ENCODE measurements at regions not wholly inside any gene's neighbourhood (a gene's known extent, or its start where the extent isn't known, plus 50 kb on each side); places are given as distances from the start of the nearest gene placed in this dataset.

DNA sequence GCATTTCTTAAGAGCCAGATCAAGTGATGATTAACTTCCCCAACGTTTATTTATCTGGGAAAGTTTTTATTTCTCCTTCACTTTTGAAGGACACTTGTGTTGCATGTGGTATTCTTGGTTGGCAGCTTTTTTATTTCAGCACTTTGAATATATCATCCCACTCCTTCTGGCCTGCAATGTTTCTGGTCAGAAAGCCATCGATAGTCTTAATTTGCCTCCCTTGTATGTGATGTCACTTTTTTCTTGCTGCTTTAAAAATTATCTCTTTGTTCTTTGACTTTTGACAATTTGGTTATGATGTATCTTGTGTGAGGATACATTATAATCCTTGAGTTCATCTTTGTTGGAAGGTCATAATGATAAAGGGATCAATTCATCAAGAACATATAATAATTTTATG lies 503.2 kb downstream of the OTOL1 start:
- no peak for DNase-seq (ENCODE audit: low read depth in 2 of 2)

DNA sequence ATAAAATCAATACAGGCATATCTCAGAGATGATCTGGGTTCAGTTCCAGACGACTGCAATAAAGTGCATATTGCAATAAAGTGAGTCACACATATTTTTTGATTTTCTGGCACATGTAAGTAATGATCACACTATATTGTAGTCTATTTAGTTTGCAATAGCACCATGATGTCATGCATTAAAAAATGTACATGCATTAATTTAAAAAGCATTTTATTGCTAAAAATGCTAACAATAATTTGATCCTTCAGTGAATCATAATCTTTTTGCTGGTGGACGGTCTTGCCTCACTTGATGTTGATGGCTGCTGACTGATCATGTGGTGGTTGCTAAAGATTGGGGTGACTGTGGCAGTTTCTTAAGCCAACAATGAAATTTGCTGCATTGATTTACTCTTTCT lies 511.1 kb downstream of the OTOL1 start:
- no peak for DNase-seq (ENCODE audit: low read depth in 2 of 2)

DNA sequence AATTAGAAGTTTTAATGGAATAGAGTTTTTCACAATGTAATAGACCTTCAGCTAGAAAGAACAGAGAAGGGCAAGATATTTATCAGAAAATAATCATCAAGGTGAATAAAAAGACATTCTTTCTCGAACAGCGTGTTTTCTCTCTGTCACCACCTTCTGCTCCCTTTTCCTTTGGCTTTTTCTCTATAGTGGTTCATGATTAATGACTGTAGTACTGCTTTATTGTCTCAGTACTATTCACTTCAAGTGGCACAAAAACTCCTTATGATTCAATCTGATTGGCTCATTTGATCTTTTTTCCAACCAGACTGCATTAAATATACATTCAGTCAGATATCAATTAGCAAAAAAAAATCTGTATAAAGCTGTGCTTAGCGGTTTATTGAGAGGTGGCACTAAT lies 516.0 kb downstream of the OTOL1 start:
- no peak for DNase-seq (ENCODE audit: low read depth in 2 of 2)

DNA sequence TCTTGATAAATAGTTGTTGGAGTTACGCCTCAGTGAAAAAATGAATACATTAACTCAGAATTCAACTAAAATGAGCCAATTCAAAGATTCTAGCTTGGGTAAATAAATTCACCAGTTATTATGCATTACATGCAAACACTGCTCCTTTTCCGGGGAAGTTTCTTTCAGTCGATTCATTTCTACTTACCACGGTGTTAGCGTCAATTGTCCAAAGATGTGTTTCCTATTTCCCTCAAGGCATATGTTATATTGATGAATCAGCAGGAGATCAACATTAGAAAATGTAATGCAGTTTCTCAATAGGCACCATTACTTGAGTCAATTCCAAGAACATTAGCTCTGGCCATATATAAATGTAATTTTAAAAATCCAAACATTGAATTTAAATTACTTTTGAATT lies 517.7 kb downstream of the OTOL1 start:
- no peak for DNase-seq (ENCODE audit: low read depth in 2 of 2)

DNA sequence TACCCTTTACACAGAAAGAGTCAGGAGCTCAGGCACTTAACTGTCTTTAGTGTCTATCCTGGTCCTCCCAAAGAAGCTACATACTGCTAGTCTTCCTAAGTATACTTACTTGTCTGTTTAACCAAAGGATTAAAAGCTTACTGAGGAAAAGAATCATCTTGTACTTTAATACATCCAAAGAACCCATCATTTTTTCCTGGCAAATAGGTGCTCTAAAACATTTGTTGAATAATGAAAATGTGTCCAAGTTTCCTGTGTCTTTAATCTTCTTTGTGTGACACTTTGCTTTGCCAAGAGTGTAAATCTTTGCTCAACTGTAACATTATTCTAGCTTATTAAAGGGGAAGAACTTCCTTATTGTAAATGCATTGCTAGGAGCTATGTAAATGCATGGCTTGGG lies 519.2 kb downstream of the OTOL1 start:
- no peak for DNase-seq (ENCODE audit: low read depth in 2 of 2)

DNA sequence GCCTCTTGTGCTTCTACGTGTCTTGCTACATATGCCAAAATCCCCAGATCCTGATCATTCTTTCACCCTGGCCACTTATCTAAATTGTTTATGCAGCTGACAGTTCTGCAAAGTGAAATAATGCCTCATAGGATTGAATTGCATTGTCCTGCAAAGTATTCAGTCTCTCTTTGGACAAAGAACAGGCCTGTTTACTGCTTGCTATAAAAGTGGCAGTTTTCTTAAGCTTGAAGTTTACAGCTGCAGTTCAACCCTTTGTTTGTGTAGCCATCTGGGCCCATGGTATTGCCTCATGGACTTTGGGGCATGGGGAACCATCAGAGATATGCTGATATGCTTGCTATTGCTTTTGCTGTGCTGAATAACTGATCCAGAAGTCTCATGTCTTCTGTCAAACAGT lies 523.2 kb downstream of the OTOL1 start:
- no peak for DNase-seq (ENCODE audit: low read depth in 2 of 2)

DNA sequence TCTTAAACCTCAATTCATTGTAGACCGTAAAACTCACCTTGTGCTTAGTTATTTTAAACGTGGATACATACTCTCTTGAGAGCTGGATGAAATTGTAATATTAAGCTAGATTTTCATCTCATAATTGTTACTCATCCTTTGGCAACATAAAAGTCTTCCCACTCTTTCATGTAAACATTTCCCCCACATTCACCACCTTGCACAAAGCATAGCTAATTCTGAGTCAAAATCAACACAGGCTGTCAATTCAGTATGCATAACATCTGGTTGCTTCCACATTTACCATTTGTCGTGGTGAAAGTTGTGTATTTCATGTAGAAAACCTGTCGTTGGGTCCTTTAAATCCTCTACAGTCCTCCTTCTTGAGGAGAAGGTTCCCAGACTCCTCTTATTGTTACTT lies 524.6 kb downstream of the OTOL1 start:
- DNase-seq (ENCODE audit: low read depth in 2 of 2), result no peak

DNA sequence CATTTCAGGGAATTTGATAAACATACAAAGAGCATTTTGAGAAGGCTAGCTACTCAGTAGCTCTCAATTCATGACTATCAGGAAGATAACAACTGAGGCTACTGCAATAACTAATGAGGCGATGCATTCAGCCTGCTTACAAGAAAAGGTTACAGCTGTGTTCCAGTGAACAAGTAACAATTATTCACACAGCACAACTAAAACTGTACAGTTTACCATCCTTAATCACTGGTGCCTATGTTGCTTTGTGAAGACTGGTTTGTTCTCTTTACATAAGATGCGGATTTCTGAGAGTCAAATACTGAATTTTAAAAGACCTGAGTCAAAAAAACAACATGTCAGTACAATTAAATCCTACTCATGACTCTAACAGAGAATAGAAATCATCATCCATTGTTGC lies 526.3 kb downstream of the OTOL1 start:
- no peak for DNase-seq (ENCODE audit: low read depth in 2 of 2)

DNA sequence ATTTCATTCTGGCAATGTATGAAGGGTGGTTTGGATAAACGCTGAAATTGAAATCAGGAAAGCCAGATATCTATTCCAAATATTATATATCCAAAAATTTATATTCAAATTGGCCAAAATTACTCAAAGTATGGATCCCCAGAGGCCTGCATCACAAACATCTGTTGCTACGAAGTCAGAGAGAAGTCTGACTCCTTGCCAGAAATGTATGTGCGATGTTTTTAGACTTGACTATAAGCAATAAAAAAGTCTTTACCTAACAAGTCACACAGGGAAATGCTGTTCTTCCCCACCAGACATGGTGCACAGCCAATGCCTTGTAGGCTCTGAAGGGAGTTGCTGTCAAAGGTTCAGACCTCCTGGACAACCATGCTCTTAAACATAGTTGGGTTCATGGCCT lies 533.1 kb downstream of the OTOL1 start:
- DNase-seq (ENCODE audit: low read depth in 2 of 2), result no peak

DNA sequence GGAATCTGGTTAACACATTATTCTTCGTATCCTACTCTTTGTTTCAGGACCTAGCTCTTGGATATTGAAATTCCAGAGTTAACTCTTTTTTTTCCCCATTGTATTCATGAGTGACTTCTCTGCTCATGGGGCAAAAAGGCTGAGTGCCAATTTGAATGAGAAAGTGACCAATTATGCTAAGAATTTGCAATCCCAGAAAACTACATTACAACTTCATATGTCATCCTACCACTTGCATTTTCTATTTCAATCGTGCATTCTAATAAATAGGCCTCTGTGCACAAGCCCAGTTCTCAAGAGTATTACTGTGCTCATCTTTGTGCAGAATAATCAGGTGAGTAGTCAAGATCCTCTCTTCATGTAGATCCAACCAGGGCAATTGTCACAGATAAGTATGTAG lies 537.8 kb downstream of the OTOL1 start:
- DNase-seq (ENCODE audit: low read depth in 2 of 2), result no peak

DNA sequence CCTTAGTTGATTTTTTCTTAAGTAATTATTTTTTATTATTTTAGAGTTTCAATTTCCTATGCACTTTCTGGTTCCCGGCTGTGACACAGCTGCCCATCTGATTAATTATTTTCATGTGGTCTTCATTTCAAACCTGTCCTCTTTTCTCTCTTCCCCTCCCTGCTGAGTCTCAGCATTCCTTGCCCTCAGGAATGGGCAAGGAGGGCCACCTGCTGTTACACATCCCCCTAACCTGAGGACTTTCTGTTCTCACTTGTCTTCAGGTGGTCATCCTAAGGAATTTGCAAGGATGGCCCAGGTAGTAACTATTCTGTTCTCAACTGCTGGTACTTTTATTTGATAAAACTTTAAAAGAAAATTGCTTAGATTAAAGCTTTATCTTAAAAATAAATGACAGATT lies 545.0 kb downstream of the OTOL1 start:
- no peak for DNase-seq (ENCODE audit: low read depth in 2 of 2)

DNA sequence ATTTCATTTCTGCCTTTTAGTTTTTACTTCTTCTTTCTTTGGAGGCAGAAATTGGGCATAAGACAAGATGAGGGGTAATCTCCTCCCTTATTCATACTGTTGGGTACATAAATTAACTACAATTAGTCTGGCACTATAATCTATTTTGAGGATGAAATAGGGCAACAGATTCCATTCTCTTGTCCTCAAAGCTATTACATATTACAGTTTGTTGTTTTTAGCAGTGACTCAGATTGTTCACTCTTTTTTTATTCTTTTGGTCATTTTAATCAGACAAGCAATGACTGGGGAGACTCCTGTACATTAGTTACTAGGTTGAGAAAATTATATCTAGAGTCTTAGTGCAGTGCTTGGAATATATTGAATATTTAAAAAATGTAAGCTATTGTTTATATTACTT lies 556.0 kb downstream of the OTOL1 start:
- DNase-seq (ENCODE audit: low read depth in 2 of 2), result no peak

DNA sequence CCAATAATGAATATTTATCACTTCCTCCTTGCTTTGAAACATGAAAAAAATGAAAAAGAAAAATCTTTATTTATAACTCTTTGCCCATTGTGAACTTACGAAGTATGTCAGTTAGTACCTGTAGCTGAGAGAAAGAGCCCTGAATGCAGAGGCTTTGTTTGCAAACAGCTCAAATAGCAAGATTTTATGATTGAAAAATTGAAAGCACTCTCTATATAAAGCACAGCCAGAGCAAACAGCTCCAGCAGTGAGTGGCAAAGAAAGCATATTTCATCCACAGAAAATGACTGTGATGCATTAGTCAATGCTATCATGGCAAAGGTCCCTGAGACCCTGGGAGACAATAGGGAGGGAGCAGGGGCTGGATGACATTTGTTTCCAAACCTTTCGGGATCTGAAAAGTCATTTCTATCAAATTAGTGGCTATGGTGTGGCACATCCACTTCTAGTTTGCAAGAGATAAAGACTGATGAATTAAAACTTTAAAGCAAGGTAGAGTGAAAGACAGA lies 576.1 kb downstream of the OTOL1 start:
- no peak for DNase-seq (ENCODE audit: low read depth in 2 of 2)

DNA sequence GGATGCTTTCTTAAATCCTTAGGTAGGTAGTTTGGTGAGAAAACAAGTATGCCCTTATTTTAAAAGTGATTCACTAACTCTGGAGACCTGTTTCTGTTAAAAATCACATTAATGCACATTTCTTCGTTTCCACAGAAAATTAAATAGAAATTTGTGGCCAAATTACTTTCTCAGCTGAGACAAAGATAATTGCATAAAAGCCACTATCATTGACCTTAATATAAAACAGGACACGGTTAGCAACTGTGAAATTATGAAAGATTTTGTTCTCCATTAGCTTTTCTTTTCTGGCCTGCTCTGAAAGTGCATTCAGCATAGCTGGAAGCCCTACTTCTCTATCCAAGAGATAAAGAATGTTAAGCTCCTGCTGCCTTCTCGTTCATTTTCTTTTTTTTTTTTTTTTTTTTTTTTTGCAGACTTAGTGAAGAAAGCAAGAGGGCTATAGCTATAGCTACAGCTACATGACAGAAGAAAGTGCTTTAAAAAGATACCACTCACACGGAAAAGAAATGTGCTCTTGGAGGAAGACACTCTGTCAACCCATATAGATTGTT lies 576.9 kb downstream of the OTOL1 start:
- no peak for DNase-seq (ENCODE audit: low read depth in 2 of 2)

DNA sequence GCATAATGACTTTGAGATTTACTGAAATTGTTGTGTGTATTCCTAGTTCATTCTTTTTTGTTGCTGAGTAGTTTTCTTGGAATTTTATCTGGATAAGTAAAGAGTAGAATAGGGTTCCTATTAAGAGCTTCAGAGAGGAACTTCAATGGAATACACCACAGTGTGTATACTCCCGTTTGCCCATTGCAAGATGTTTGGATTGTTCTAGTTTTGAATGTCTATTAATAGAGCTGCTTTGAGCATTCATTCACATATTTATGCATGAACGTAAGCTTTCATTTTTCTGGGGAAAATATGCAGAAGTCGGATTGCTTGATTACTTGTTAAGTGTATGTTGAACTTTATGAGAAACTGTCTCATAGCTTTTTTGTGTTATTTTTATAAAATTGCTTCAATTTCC lies 580.5 kb downstream of the OTOL1 start:
- no peak for DNase-seq (ENCODE audit: low read depth in 2 of 2)

DNA sequence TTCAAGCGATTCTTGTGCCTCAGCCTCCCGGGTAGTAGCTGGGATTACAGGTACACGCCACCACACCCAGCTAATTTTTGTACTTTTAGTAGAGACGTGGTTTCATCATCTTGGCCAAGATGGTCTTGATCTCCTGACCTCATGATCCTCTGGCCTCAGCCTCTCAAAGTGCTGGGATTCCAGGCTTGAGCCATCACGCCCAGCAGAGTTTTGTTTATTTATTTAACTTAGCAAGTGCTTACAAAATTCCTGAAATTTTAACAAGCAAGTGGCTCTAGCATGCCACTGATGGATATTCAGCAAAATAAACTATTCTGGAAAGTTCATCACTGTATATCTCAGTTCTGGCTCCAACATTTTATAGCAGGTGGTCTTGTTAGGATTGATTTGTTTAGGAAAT lies 585.9 kb downstream of the OTOL1 start:
- no peak for DNase-seq (ENCODE audit: low read depth in 2 of 2)

DNA sequence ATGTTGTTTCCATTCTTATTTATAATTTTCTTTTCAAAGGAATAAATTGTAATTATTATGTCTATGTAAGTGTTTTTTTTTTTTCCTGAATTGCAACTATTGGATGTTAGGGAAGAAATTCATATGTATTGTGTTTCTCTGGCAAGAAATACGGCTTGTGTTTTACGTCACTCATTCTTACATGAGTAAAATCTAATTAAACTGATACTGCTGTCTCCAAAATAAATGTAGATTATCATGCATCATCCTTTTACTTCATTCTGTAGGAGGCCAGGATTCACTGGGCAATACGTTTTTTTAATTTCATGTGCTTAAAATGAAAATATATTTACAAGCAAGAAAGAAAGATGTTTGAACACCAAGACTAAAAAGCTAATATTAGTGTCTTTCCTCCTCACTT lies 590.8 kb downstream of the OTOL1 start:
- no peak for DNase-seq (ENCODE audit: low read depth in 2 of 2)

DNA sequence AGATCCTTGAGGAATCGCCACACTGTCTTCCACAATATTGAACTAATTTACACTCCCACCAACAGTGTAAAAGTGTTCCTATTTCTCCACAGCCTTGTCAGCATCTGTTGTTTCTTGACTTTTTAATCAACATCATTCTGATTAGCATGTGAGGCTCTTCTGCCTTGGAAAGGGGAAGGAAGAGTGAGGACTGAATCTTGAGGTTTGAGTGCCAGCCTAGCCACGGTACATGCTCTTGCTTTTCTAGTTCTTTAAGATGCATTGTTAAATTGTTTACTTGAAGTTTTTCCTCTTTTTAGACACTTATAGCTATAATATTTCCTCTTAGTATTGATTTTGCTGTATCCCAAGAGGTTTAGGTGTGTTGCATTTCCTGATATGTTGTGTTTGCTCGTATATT lies 596.1 kb downstream of the OTOL1 start:
- DNase-seq (ENCODE audit: low read depth in 2 of 2), result no peak

DNA sequence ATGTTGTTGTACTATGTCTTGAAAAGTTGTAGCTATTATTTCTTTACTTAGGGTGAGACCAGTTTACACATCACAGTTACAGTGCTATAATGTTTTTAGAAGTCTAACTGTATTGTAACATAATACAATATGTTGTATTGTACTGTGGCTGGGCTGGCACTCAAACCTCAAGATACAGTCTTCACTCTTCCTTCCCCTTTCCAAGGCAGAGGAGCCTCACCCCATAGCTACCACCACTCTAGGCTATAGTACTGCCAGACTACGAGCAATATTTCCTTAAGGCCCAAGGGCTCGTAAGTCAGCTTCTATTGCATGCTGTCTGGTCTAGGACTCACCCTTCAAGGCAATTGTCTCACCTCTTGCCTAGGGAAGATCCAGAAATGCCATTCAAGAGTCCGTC lies 597.7 kb downstream of the OTOL1 start:
- no peak for DNase-seq (ENCODE audit: low read depth in 2 of 2)

DNA sequence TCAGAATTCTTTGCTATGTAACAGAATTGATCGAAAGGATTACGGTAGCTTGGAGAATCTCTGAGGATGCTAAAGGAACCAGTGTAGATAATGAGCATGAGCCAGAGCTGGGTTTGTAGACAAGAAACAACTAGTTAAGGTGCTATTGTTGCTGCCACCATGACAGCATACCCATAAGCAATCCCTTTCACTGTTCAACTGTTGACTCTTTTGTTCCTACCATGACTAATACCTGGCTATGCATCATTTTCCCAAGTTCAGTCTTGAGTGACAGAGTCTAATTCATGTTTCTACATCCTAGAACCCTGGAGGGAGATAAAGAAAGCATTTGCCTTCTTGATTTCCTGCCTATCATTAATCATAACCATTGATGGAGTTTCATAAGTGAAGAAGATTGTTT lies 600.3 kb downstream of the OTOL1 start:
- no peak for DNase-seq (ENCODE audit: low read depth in 2 of 2)

DNA sequence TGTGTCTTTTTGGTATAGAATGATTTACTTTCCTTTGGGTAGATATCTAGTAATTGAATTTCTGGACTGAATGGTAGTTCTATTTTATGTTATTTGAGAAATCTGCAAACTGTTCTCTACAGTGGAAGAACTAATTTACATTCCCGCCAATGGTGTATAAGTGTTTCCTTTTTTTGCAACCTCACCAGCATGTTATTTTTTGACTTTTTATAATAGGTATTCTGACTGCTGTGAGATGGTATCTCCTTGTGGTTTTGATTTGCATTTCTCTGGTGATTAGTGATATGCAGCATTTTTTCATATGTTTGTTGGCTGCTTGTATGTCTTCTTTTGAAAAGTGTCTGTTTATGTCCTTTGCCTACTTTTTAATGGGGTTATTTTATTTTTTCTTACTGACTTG lies 607.2 kb downstream of the OTOL1 start:
- DNase-seq (ENCODE audit: low read depth in 2 of 2), result no peak

DNA sequence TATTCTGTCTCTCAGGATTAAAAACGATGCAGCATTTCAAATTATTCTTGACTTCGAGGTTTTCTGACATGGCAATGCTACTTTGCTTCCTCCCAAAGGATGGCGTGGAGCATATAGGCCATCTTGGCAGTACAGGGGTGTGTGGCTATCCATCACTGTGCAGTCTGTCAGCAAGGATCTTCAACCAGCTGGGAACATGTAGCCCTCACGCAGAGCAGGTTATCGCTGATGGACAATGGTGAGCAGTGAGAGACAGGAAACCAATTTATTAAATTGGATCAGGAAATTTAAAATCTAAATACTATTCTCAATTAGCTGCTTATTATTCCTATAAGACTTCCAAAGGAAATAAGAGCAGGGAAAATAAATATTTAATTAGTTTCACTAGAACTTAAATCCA lies 615.3 kb downstream of the OTOL1 start:
- no peak for DNase-seq (ENCODE audit: low read depth in 2 of 2)

DNA sequence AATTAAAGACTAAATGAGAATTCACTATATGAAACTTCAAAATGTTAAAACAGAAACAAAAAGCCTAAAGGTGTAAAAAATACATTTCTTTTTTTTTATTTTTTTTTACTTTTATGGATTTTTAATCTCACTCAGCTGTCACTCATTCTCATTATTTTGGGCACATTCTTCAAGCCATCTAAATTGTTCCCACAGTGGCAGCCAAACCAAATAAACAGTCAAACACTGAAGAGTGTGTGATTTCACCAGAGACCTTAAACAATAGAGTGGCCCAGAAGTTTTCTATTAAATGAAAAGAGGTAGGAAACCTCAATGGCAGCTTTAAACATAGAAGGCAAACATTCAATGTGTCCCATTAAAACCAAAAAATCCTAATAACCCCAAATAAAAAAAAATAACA lies 616.1 kb downstream of the OTOL1 start:
- DNase-seq (ENCODE audit: low read depth in 2 of 2), result no peak

DNA sequence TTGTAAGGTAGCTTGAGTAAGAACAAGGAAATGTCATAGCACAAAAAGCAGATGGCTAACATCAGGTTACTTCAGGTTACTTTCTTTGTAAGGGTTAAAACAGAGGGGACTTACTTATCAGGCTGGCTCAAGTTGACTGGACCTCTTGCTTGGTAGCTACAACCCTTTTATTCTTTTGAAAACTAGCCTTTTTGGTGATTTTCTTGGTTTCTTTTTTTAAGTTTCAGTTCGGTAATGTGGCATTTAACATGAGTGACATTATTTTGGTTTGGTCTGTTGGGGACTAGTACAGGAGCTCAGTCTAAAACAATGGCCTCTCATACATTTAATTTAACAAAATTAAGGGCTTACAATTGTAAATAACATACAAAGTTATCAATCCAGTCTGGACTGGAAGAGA lies 621.4 kb downstream of the OTOL1 start:
- DNase-seq (ENCODE audit: low read depth in 2 of 2), result no peak

DNA sequence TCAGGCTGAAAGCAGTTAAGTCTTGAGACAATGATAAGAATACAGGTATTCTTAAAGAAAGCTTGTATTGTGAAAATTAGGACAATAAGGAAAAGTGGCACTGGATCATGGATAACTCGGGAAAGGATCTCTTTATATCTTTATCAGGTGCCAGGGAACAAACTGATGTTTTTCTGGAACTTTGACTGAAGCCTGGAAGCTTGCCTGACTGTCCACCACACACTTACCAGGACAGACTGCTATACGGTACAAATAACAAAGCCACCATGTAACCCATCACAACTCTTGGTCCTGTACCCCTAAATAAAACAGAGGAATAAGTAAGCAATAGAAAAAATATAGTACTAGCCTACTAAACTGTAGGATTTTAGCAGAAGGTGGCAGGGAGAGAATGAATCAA lies 623.0 kb downstream of the OTOL1 start:
- no peak for DNase-seq (ENCODE audit: low read depth in 2 of 2)
